ENCODE measurements at regions not wholly inside any gene's neighbourhood (a gene's known extent, or its start where the extent isn't known, plus 50 kb on each side); places are given as distances from the start of the nearest gene placed in this dataset.

GRCh38 chr11:16448123-16448717 lies 91.9 kb upstream of the SOX6 start:
- no peaks in the 10 kb centered on the region for H3K4me1 ChIP-seq (ENCODE audit: insufficient read depth, low read length)
- H2BK120ac ChIP-seq (ENCODE audit: low read depth, low read length, poor library complexity, severe bottlenecking), result no peak overlapping the region
- no peak overlapping the region for H2BK5ac ChIP-seq (ENCODE audit: insufficient read length, low read length)
- no peak overlapping the region for H3K4me3 Mint-ChIP-seq
- no peaks in the 10 kb centered on the region for H3K9me3 ChIP-seq (ENCODE audit: control insufficient read depth, low read depth, low read length)
- H2BK15ac ChIP-seq (ENCODE audit: low read depth, low read length), result no peak overlapping the region
- no peak overlapping the region for H3K23ac ChIP-seq (ENCODE audit: insufficient read length, low read depth, low read length)
- TF ChIP-seq CTCF (conservative IDR thresholded peaks at IDR 0.05), result no peak
- no peak overlapping the region for H4K5ac ChIP-seq (ENCODE audit: insufficient read length, low read depth, low read length)
- peaks cover 21% of the 10 kb centered on the region for H3K27me3 Mint-ChIP-seq (ENCODE audit: low read depth)
- H3K9me3 Mint-ChIP-seq, result no peaks in the 10 kb centered on the region
- H3K36me3 Mint-ChIP-seq (ENCODE audit: insufficient read depth in 1 of 3, low read depth in 3 of 3), result no peaks in the 10 kb centered on the region
- H3K27ac Mint-ChIP-seq, result no peak overlapping the region
- no peak overlapping the region for H3K4me2 ChIP-seq (ENCODE audit: insufficient read depth, insufficient read length, low read length)
- no peak overlapping the region for H3K18ac ChIP-seq (ENCODE audit: insufficient read length, low read depth, low read length)
- no peaks in the 10 kb centered on the region for H3K4me1 Mint-ChIP-seq
- no peak overlapping the region for H3K56ac ChIP-seq (ENCODE audit: insufficient read length, low read depth, low read length)
- no peaks in the 10 kb centered on the region for H4K20me1 ChIP-seq (ENCODE audit: control insufficient read depth, insufficient read depth, insufficient read length)
- H3K14ac ChIP-seq (ENCODE audit: insufficient read depth, low read length), result no peak overlapping the region
- no peak overlapping the region for H2AK5ac ChIP-seq (ENCODE audit: insufficient read length, low read length)
- H2BK20ac ChIP-seq (ENCODE audit: low read depth, low read length, poor library complexity, severe bottlenecking), result no peak overlapping the region
- H3K23me2 ChIP-seq (ENCODE audit: insufficient read length, low read depth, low read length, poor library complexity, severe bottlenecking), result no peaks in the 10 kb centered on the region
- no peak overlapping the region for H4K91ac ChIP-seq (ENCODE audit: insufficient read length, low read depth, low read length)
- H2AFZ ChIP-seq (ENCODE audit: low read length), result no peak overlapping the region
- H2BK12ac ChIP-seq (ENCODE audit: insufficient read length, low read depth, low read length), result no peak overlapping the region
- H3K79me1 ChIP-seq (ENCODE audit: insufficient read depth, low read depth, low read length, poor library complexity, severe bottlenecking), result no peaks in the 10 kb centered on the region
- H3K79me2 ChIP-seq (ENCODE audit: insufficient read depth, low read length), result no peaks in the 10 kb centered on the region
- H3K27me3 ChIP-seq (ENCODE audit: insufficient read depth, low read length), result no peaks in the 10 kb centered on the region
- no peak overlapping the region for H4K8ac ChIP-seq (replicated peaks; ENCODE audit: insufficient read length, low read depth, low read length)
- no peak overlapping the region for H3T11ph ChIP-seq (ENCODE audit: low read length)
- H3K27ac ChIP-seq (ENCODE audit: insufficient read length, low read depth, low read length), result no peak overlapping the region
- WGBS (ENCODE audit: extremely low coverage, insufficient read length, low lambda C conversion rate), result no CpG with 5 or more reads among the region's 1 CpG
- no peak overlapping the region for H3K4ac ChIP-seq (ENCODE audit: low read depth, low read length)
- no peak overlapping the region for H3K9ac ChIP-seq (ENCODE audit: extremely low read depth, insufficient read length, low read length)
- DNase-seq, result no peak

Data from H9 (cell line).